Pons (tissue), 1 donor: ENCODE measurements at regions not wholly inside any gene's neighbourhood (a gene's known extent, or its start where the extent isn't known, plus 50 kb on each side); places are given as distances from the start of the nearest gene placed in this dataset.

Experiments
- DNase-seq: peaks from one replicate; pipeline ENCODE4 v3.0.0-alpha.2; 2016; ENCODE audit warnings: low spot score

- DNase-seq: no peak
Observed at GRCh38 chr18:26741758-26742157, 123.7 kb downstream of the AQP4 start.

DNA sequence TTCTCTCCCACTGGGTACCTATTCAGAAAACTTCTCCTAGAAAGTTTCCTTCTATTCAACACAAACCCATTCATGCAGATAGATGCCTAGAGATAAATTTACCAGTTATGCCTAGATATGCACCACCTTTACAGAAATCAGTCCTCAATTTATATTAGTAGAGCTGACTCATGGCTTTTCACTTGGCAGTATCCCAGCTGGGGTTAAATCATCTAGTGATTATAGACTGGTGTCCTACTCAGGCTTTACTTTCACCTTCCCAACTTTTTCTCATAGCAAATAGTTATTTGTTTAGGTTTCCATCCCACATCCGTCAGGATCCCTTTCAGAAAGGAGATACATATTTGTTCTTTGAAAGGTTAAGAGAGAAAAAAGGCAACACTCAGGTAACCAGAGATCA, 124.5 kb downstream of the AQP4 start:
- no peak for DNase-seq

DNA sequence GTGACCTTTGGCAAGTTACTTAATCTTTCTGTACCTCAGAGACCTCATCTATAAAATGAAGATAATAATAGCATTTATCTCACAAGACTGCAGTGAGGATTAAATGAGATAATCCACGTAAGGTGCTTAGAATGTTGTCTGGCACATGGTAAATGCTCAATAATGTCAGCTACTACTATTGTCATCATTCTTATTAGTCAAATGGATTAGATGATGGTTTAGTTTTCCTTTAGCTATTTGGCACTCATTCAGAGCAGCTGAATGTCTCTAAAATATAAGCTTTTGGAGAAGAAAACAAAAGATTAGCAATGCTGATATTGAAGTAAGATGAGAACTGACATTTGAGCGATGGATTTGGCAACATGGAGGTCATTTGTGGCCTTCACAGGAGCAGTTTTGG, 125.1 kb downstream of the AQP4 start:
- no peak for DNase-seq

DNA sequence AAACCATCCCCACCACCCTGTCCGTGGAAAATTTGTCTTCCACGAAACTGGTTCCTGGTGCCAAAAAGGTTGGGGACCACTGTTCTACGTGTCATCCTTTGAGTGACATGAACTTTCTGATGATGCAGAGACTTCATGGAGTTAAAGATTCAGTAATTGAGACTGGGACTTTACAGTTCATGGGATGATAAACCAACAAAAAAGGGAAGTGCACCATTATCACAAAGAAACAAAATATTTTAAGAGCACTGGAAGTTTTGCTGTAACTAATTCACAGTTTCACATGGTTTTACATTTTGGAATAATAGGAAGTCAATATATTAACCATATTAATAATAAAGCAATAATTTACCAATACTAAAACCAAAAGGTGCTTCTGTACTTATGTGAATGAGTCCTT, 126.8 kb downstream of the AQP4 start:
- no peak for DNase-seq

DNA sequence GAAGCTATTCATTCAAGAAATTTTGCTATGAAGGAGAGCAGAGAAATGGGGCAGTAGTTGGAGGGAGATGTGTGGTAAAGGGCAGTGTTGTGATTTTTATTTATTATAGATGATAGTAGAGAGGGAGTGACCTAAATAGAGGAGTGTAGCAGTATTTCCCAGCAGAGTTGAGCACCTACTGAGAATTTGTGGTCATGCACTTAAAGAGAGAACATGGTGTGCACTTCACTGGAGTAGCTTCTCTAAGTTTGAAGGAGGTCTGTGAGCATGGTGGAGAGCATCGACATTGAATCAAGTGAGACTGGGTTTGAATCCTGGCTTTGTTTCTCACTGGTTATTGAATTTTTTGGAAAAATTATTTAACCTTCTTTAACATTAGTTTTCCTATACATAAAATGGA, 129.2 kb downstream of the AQP4 start:
- no peak for DNase-seq

- no peak for DNase-seq
Observed at GRCh38 chr18:26734760-26735159, 130.7 kb downstream of the AQP4 start.

GRCh38 chr18:26729449-26729848, 136.1 kb downstream of the AQP4 start:
- no peak for DNase-seq

- DNase-seq: no peak
Observed at GRCh38 chr18:26729008-26729407, 136.5 kb downstream of the AQP4 start.

GRCh38 chr18:26723981-26724380, 141.5 kb downstream of the AQP4 start:
- DNase-seq: no peak

DNA sequence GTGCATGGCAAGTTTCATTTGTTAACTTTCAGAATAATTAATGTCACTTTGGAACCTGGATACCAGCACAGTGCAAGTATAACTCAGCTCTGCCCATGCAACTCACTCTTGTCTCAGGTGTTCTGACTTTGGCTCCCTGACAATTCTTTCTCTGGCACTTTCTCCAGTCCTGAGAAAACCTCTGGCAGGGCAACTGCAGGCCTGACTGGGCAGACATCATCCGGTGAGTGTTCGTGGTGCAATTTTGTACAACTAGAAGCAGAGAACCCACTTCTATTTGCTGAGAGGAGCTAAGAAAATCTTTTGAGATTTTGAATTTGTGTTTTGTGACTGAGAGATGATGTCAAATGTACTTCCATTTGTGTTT, 143.0 kb downstream of the AQP4 start:
- DNase-seq: no peak

- no peak for DNase-seq
Observed at GRCh38 chr18:26721854-26722564, 143.5 kb downstream of the AQP4 start.

DNA sequence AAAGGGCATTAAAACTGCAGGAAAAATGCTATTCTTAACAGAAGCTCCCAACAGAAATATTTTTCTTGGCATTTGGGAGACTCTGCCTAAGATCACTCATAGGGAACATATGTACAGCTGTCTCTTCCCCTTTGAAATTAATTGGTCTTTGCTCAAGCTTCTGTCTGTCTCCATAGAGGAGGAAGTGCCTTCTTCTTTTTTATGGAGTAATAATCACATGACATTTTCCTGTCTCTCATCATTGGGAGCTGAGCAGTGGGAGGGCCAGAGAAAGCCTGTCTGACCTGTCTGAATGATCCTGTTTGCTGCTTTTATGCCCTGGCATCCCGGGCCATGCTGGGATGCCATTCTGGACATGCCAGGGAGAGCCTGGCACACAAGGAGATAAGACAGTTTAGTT, 145.6 kb downstream of the AQP4 start:
- DNase-seq: no peak

GRCh38 chr18:26717123-26717719, 148.3 kb downstream of the AQP4 start:
- no peak for DNase-seq

GRCh38 chr18:26714739-26715138, 150.8 kb downstream of the AQP4 start:
- DNase-seq: no peak

- no peak for DNase-seq
Observed at GRCh38 chr18:26711756-26712155, 153.8 kb downstream of the AQP4 start.

DNA sequence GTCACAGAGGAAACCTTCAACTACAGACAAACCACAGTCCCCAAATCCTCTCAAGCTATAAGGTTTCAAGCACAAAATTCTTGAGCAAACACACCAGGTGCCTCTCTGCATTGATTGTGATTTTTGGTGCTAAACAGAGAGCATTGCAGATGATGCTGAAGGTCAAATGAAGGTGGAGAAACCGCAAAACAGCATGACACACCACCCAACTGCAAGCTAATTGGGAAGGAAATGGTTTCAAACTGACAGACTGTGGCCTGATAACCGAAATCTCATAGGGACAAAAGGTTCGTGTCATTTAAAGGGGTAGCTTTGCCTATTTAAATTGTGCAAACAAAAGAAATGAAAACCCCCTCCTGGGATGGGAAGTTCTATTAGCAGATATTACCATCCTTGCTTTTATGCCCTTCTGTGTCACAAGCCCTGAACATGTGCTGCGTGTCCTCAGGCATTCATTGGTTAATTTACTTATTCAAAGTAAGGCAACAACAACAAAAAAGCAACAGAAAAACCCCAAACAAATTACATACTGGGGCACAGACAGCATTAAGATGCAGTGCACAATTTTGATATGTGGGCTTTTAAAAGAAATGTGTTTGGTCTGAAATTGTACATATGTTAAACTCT, 154.9 kb downstream of the AQP4 start:
- no peak for DNase-seq

DNA sequence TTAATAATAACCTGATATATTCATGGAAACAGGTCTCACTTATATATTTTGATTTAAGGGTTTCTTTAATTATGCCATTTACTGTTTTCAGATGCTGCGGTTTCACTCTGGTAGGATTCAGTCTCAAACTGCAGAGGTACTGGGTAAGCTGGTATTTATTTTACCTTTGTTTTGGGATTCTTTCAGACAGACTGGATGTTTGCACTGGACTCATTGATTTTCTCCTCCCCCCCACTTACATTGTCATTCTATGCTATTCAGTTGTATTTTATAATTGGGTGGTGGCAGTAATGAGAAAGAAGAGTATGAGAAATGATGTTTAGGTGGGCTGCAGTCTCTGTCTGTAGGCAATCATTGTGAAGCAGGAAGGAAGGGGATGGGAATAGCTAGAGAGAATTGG, 155.6 kb downstream of the AQP4 start:
- no peak for DNase-seq

GRCh38 chr18:26708806-26709716, 156.4 kb downstream of the AQP4 start:
- no peak for DNase-seq

DNA sequence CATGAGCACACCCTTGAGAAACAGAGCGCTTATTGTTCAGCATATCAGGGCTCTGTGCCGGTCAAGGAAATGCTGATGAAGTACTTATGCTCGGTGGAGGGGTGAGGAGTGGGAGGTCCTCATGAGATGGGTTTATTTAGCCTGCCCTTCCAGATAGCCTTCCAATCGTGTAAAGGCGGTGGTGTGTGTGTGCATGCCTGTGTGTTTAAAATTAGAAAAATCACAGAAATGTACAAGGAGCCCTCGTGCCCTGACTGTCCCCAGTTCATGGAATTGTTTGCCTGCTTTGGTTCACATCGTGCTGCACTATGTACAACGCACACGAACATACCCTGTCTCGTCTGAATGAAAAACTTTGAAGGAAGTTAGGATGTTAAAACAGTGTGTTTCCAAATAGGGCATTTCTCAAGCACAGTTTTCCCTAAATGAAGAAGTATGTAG, 158.6 kb downstream of the AQP4 start:
- DNase-seq: no peak

DNA sequence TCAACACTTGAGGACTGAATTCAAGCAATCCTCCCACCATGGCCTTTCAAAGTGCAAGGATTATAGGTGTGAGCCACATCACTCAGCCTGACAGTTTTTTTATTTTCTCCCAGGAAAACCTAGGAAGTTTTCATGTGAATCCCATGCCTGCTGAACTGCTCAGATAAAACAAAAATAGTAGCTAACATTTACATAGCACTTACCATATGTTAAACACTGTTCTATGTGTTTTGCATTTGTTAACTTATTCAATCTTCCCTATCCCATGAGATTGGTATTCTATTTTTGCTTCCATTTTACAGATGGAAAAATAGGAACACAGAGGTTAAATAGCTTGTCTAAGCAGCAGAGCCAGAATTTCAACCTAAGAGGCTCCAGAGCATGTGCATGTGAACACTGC, 157.4 kb upstream of the KCTD1 start:
- DNase-seq: no peak

DNA sequence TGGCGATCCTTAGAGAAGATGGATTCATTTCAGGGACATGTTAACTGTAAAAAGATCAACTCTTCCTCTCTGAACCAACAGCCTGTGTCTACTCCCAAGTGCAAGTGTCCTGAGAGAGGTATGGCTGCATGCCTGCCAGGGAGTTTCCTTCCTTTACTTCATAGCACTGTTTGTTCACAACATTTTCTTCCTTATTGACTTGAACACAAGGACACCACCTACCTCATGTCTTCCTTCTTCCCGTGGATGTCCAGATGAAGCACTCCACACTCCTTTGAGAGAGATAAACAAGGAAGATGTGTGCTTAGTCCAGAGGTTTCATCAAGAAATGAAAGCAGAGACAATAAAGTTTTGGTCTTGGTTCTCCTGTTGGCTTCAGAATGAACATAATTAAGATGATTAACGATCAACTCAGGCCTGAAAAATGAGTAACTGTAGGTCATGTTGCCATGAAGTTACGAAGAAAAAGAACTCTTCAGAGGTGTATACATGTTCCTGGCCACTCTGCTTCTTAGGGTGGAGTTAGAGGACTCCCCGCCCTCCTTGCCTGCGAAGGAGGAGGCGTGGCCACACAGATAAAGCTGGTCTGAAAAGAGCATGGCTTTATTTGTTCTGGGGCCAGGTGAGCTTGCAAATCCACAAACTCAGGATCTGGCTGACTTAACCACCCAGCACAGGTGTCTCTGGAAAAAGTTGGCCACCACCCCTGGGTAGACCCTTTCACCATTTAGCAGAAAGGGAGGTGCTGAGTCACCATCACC, 155.0 kb upstream of the KCTD1 start:
- no peak for DNase-seq

GRCh38 chr18:26702086-26702485, 153.7 kb upstream of the KCTD1 start:
- DNase-seq: no peak
